Suppressor macrophage treated with lipopolysaccharide for 4 hours (primary cell): ENCODE measurements at regions not wholly inside any gene's neighbourhood (a gene's known extent, or its start where the extent isn't known, plus 50 kb on each side); places are given as distances from the start of the nearest gene placed in this dataset.

Experiments used
- DNase-seq: peaks from one replicate; pipeline ENCODE4 v3.0.0-alpha.2; 2020

- no peak for DNase-seq
Observed at GRCh38 chr11:119472856-119473222, 49.9 kb upstream of the THY1 start.
